ENCODE measurements at regions not wholly inside any gene's neighbourhood (a gene's known extent, or its start where the extent isn't known, plus 50 kb on each side); places are given as distances from the start of the nearest gene placed in this dataset.

DNA sequence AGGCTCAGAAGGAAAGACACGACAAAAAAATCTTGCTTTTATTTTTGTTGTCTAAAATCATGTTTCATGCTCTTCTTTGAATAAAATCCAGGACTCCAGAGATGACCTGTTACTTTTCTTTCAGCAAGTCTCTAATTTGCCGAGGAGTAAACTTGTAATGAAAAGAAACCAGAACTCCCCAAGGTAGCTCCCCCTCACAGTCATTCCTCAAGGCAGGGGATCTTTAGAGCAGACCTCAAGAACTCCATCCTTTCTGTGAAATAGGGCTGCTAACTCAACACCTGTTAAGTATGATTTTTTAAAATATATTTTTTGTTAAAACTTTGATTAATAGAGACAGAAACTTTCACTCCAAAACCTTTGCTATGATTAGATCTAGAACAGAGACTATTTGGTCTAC lies 82.7 kb upstream of the ABCD3 start:
- no TSS peak for BruUV-seq (replicated peaks)
- H3K27me3 ChIP-seq (ENCODE audit: control insufficient read depth in 1 of 2, insufficient read depth in 2 of 2, low read length in 2 of 2), result no peaks in the 10 kb centered on the region; a peak in 1 of 5 replicates
- FAIRE-seq (no peak), DNase-seq (ENCODE audit: low spot score) (no peak), ATAC-seq (no peak)
- no peak overlapping the region for H2AFZ ChIP-seq (ENCODE audit: low read length)
- intact Hi-C loops (cut with micrococcal nuclease; ENCODE audit: unreplicated experiment) (loop anchor here (2.0 to 10.0 kb wide), 2 partner anchors 95 to 431 kb away; partner anchors contain the start of gene GCLM), in situ Hi-C loops (cut with HindIII; ENCODE audit: extremely low pct_ligation_motif_present, low pct_unique_long_range_greater_than_20kb) (loop anchor here (5.0 kb wide), 1 partner anchor 288 kb away; no protein-coding TSS in a partner anchor)
- no peaks in the 10 kb centered on the region for H3K36me3 ChIP-seq (replicated peaks in 1 of 2; ENCODE audit: control insufficient read depth in 1 of 2, insufficient read depth in 2 of 2, low read length in 2 of 2)
- no peak overlapping the region for H3K4me2 ChIP-seq (ENCODE audit: low read depth, low read length)
- no peaks in the 10 kb centered on the region for H3K9me3 ChIP-seq (ENCODE audit: low read length)
- TF ChIP-seq XRCC5 (optimal IDR thresholded peaks at IDR 0.05; ENCODE audit: low read length) (no peak), HOXA3 (CRISPR knock-in tag; IDR thresholded peaks at IDR 0.05) (no peak), KDM6A (CRISPR knock-in tag; IDR thresholded peaks at IDR 0.05; ENCODE audit: low read depth) (no peak), MAZ (IDR thresholded peaks at IDR 0.05; ENCODE audit: borderline replicate concordance, low read depth, low read length) (no peak), MAZ (CRISPR knock-in tag; IDR thresholded peaks at IDR 0.05; ENCODE audit: low read depth) (no peak)
- TF ChIP-seq, protein P1, sequence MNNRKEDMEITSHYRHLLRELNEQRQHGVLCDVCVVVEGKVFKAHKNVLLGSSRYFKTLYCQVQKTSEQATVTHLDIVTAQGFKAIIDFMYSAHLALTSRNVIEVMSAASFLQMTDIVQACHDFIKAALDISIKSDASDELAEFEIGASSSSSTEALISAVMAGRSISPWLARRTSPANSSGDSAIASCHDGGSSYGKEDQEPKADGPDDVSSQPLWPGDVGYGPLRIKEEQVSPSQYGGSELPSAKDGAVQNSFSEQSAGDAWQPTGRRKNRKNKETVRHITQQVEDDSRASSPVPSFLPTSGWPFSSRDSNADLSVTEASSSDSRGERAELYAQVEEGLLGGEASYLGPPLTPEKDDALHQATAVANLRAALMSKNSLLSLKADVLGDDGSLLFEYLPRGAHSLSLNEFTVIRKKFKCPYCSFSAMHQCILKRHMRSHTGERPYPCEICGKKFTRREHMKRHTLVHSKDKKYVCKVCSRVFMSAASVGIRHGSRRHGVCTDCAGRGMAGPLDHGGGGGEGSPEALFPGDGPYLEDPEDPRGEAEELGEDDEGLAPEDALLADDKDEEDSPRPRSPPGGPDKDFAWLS (CRISPR knock-in tag; IDR thresholded peaks at IDR 0.05; ENCODE audit: borderline replicate concordance), result no peak
- TF ChIP-seq, protein P2, sequence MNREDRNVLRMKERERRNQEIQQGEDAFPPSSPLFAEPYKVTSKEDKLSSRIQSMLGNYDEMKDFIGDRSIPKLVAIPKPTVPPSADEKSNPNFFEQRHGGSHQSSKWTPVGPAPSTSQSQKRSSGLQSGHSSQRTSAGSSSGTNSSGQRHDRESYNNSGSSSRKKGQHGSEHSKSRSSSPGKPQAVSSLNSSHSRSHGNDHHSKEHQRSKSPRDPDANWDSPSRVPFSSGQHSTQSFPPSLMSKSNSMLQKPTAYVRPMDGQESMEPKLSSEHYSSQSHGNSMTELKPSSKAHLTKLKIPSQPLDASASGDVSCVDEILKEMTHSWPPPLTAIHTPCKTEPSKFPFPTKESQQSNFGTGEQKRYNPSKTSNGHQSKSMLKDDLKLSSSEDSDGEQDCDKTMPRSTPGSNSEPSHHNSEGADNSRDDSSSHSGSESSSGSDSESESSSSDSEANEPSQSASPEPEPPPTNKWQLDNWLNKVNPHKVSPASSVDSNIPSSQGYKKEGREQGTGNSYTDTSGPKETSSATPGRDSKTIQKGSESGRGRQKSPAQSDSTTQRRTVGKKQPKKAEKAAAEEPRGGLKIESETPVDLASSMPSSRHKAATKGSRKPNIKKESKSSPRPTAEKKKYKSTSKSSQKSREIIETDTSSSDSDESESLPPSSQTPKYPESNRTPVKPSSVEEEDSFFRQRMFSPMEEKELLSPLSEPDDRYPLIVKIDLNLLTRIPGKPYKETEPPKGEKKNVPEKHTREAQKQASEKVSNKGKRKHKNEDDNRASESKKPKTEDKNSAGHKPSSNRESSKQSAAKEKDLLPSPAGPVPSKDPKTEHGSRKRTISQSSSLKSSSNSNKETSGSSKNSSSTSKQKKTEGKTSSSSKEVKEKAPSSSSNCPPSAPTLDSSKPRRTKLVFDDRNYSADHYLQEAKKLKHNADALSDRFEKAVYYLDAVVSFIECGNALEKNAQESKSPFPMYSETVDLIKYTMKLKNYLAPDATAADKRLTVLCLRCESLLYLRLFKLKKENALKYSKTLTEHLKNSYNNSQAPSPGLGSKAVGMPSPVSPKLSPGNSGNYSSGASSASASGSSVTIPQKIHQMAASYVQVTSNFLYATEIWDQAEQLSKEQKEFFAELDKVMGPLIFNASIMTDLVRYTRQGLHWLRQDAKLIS (CRISPR knock-in tag; IDR thresholded peaks at IDR 0.05), result no peak
- ChIA-PET POLR2A (interaction anchor here (1.0 to 4.0 kb wide), 6 partner anchors 25 to 290 kb away, joined by 3 to 18 read pairs (median 5); partner anchors contain the start of gene ARHGAP29), CTCF (ENCODE audit: low intra/inter-chr PET ratio, low total read pairs) (interaction anchor here (1.2 to 3.0 kb wide), 9 partner anchors 95 to 310 kb away, joined by 3 to 44 read pairs (median 12); partner anchors contain the start of gene ARHGAP29)
- WGBS (ENCODE audit: low lambda C conversion rate), result 73% methylated on average over 2 of the region's 2 CpGs
- H3K4me3 ChIP-seq (replicated peaks in 1 of 3; ENCODE audit: insufficient read depth in 1 of 3, low read depth in 2 of 3, low read length in 3 of 3), result no peak overlapping the region
- H3K9ac ChIP-seq (ENCODE audit: insufficient read depth, low read depth, low read length), result no peak overlapping the region
- H3K27ac ChIP-seq (ENCODE audit: extremely low read length, insufficient read depth, low read length), result no peak overlapping the region
- no peaks in the 10 kb centered on the region for H4K20me1 ChIP-seq (ENCODE audit: insufficient read depth, low read length)
- peaks cover 42% of the 10 kb centered on the region for H3K4me1 ChIP-seq (ENCODE audit: insufficient read depth, low read length)
- H3K79me2 ChIP-seq (ENCODE audit: insufficient read depth, low read length), result no peaks in the 10 kb centered on the region

Data from HepG2 (cell line).